ENCODE measurements at regions not wholly inside any gene's neighbourhood (a gene's known extent, or its start where the extent isn't known, plus 50 kb on each side); places are given as distances from the start of the nearest gene placed in this dataset.

GRCh38 chr17:34416116-34416515 lies 53.1 kb upstream of the CCL1 start:
- no peak for DNase-seq (ENCODE audit: low read depth)

GRCh38 chr17:34414339-34414738 lies 51.3 kb upstream of the CCL1 start:
- no peak for DNase-seq (ENCODE audit: low read depth)

- no peak for DNase-seq (ENCODE audit: low read depth)
These were observed 50.5 kb upstream of the CCL1 start for GRCh38 chr17:34413443-34414119.

- DNase-seq (ENCODE audit: low read depth): no peak
These were observed 50.0 kb upstream of the CCL1 start for GRCh38 chr17:34412965-34413441.

Measured in stimulated activated CD4-positive, alpha-beta T cell treated with anti-CD3 and anti-CD28 coated beads, Interleukin-2, amount 100 ng/mL, for 4 hours (primary cell).